HG02610 (cell line): ENCODE measurements at regions not wholly inside any gene's neighbourhood (a gene's known extent, or its start where the extent isn't known, plus 50 kb on each side); places are given as distances from the start of the nearest gene placed in this dataset.
"Not testable (repeated sequence)": the region's sequence is repeated elsewhere in the genome, so short reads cannot be mapped to it uniquely, and the experiment has no call there.

Experiments used
- ATAC-seq: cut with Tn5 transposase; IDR thresholded peaks from one replicate; pipeline ENCODE4 v1.9.1; 2021; ENCODE audit warnings: mild to moderate bottlenecking, moderate library complexity; ENCODE audit not compliant: unreplicated experiment

GRCh38 chr7:135872861-135873260 is 104.3 kb downstream of the MTPN start:
- not testable (repeated sequence) for ATAC-seq

GRCh38 chr7:135862586-135863340 is 114.2 kb upstream of the FAM180A start:
- no peak for ATAC-seq

GRCh38 chr7:135859538-135859937 is 110.9 kb upstream of the FAM180A start:
- no peak for ATAC-seq

GRCh38 chr7:135858851-135859250 is 110.2 kb upstream of the FAM180A start:
- ATAC-seq, result no peak

GRCh38 chr7:135858379-135858778 is 109.8 kb upstream of the FAM180A start:
- no peak for ATAC-seq

- ATAC-seq, result no peak
Measured at GRCh38 chr7:135857519-135858274, 109.1 kb upstream of the FAM180A start.

- ATAC-seq, result no peak
Measured at GRCh38 chr7:135856356-135857144, 107.9 kb upstream of the FAM180A start.

- ATAC-seq, result no peak
Measured at GRCh38 chr7:135855846-135856245, 107.2 kb upstream of the FAM180A start.

- no peak for ATAC-seq
Measured at GRCh38 chr7:135853499-135853898, 104.9 kb upstream of the FAM180A start.

- no peak for ATAC-seq
Measured at GRCh38 chr7:135853008-135853407, 104.4 kb upstream of the FAM180A start.

GRCh38 chr7:135847242-135847641 is 98.6 kb upstream of the FAM180A start:
- ATAC-seq, result no peak

- ATAC-seq, result no peak
Measured at GRCh38 chr7:135846339-135846738, 97.7 kb upstream of the FAM180A start.

GRCh38 chr7:135845415-135846075 is 96.9 kb upstream of the FAM180A start:
- no peak for ATAC-seq

GRCh38 chr7:135844903-135845302 is 96.3 kb upstream of the FAM180A start:
- ATAC-seq, result no peak

- peak; percentile 99 for ATAC-seq
Measured at GRCh38 chr7:135843214-135843613, 94.6 kb upstream of the FAM180A start.

GRCh38 chr7:135842446-135843179 is 94.0 kb upstream of the FAM180A start:
- no peak for ATAC-seq

GRCh38 chr7:135840591-135840990 is 92.0 kb upstream of the FAM180A start:
- no peak for ATAC-seq

- ATAC-seq, result no peak
Measured at GRCh38 chr7:135837675-135838074, 89.1 kb upstream of the FAM180A start.

GRCh38 chr7:135834266-135834665 is 85.7 kb upstream of the FAM180A start:
- ATAC-seq, result no peak

GRCh38 chr7:135833642-135834041 is 85.0 kb upstream of the FAM180A start:
- no peak for ATAC-seq
